Gastrocnemius medialis (tissue), 4 donors: ENCODE measurements at regions not wholly inside any gene's neighbourhood (a gene's known extent, or its start where the extent isn't known, plus 50 kb on each side); places are given as distances from the start of the nearest gene placed in this dataset.

Experiments used
- POLR2A ChIP-seq, 2 donors: fragments of 450-650 bp; IDR thresholded peaks; one replicate each; pipeline ENCODE4 v1.6.1; 2017; ENCODE audit warnings: antibody characterized with exemption in 2 of 2, mild to moderate bottlenecking in 2 of 2, moderate library complexity in 2 of 2
- TF ChIP-seq, protein P1 (sequence below), 5 experiments: fragments of 450-650 bp in 3 of 5; fragments of 200-600 bp in 2 of 5; sonication (generic) in 2 of 5; IDR thresholded peaks in 4 of 5; conservative IDR thresholded peaks in 1 of 5; 1 replicate in 4 of 5; 2 replicates in 1 of 5; pipeline ENCODE4 v1.5.1; 2016 to 2019; ENCODE audit warnings: antibody characterized with exemption in 5 of 5, mild to moderate bottlenecking in 3 of 5, moderate library complexity in 3 of 5

DNA sequence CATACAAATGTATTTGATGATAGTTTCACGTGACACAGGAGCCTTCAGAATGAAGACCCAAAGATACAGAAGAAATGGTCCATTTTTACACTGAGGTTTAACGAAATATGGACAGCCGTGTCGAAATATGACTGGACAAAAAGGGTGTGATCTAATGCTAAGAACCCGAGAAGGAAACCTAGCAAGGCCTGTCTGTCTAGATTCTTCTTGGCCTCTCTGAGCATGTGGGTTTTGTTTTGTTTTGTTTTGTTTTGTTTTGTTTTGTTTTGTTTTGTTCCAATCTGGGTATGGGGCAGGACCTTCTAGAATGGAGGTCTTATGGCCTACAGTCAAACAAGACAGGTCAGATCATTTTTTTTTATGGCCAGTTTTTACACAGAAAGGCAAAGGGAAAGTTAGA lies 242.7 kb upstream of the STT3B start:
- TF ChIP-seq, protein P1, sequence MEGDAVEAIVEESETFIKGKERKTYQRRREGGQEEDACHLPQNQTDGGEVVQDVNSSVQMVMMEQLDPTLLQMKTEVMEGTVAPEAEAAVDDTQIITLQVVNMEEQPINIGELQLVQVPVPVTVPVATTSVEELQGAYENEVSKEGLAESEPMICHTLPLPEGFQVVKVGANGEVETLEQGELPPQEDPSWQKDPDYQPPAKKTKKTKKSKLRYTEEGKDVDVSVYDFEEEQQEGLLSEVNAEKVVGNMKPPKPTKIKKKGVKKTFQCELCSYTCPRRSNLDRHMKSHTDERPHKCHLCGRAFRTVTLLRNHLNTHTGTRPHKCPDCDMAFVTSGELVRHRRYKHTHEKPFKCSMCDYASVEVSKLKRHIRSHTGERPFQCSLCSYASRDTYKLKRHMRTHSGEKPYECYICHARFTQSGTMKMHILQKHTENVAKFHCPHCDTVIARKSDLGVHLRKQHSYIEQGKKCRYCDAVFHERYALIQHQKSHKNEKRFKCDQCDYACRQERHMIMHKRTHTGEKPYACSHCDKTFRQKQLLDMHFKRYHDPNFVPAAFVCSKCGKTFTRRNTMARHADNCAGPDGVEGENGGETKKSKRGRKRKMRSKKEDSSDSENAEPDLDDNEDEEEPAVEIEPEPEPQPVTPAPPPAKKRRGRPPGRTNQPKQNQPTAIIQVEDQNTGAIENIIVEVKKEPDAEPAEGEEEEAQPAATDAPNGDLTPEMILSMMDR (IDR thresholded peaks at IDR 0.05 in 4 of 5, conservative IDR thresholded peaks at IDR 0.05 in 1 of 5), result no peak
- TF ChIP-seq POLR2A (IDR thresholded peaks at IDR 0.05), result no peak
